Activated naive CD4-positive, alpha-beta T cell treated with anti-CD3 and anti-CD28 coated beads, Interleukin-2, amount 50 U/mL, for 72 hours (primary cell): ENCODE measurements at regions not wholly inside any gene's neighbourhood (a gene's known extent, or its start where the extent isn't known, plus 50 kb on each side); places are given as distances from the start of the nearest gene placed in this dataset.
A peak's percentile ranks its signal among the peaks of the same experiment; 100 is the strongest.

Experiments
- ATAC-seq, 2 donors: fragments of 150-1000 bp; cut with Tn5 transposase; 2 replicates each; pipeline ENCODE4 v1.10.0; 2021; ENCODE audit warnings: mild to moderate bottlenecking in 2 of 2, moderate library complexity in 2 of 2
- DNase-seq, 2 donors: peaks; one replicate each; pipeline ENCODE4 v3.0.0; 2021 to 2022; ENCODE audit warnings: low spot score in 2 of 2
- H3K27ac Mint-ChIP-seq, 2 donors: one replicate each; pipeline ENCODE4 v1.8.0; 2022; ENCODE audit warnings: mild to moderate bottlenecking in 2 of 2, mixed read lengths in 2 of 2
- H3K36me3 Mint-ChIP-seq, 2 donors: one replicate each; pipeline ENCODE4 v1.8.0; 2022; ENCODE audit warnings: mixed read lengths in 2 of 2
- H3K9me3 Mint-ChIP-seq, 2 donors: one replicate each; pipeline ENCODE4 v1.8.0; 2022; ENCODE audit warnings: mixed read lengths in 2 of 2

GRCh38 chr7:21092766-21093702 lies 306.3 kb upstream of the SP8 start:
- Mint-ChIP-seq H3K36me3 (no peaks in the 10 kb centered on the region), H3K27ac (no peak overlapping the region), H3K9me3 (no peaks in the 10 kb centered on the region)
- DNase-seq (no peak), ATAC-seq (no peak)

DNA sequence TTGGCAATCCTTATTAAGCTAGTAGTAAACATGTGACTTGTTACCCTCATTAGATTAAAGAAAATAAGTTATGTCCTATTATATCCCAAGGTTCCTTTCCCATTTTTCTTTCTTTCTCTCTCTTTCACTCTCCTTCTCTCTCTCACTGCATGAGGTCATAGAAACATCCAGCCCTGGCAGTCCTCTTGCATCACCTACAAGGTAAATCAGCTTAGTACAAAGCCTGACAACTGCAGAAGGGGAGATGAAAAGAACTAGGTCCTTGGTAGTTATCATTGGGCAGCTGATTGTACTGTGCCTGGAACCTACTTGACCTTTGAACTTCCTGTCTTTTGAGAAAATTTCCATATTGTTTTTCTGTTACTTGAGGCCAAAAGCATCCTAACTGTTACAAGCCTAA lies 307.9 kb upstream of the SP8 start:
- no peaks in the 10 kb centered on the region for H3K9me3 Mint-ChIP-seq
- no peaks in the 10 kb centered on the region for H3K36me3 Mint-ChIP-seq
- ATAC-seq (no peak), DNase-seq (no peak)
- no peak overlapping the region for H3K27ac Mint-ChIP-seq

DNA sequence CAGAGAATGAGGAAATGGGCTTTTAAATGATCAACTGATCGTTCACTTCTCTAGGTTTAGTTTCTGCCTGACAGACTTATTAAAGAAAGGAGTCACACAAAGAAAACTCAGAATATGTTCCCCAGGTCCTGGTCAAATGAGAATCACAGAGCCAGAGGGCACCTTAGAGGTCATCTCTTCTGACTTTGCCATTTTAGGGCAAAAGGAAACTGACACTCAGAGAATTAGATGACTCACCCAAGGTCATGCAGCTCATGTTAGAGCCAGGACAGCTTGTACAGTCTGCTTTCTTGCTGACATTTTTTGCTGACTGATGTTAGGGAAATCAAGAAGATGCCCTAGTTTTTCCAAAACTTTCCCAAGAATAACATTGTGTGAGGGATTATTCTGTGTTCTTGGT lies 312.7 kb upstream of the SP8 start:
- ATAC-seq (no peak), DNase-seq (no peak)
- Mint-ChIP-seq H3K9me3 (no peaks in the 10 kb centered on the region), H3K36me3 (no peaks in the 10 kb centered on the region), H3K27ac (no peak overlapping the region)

- DNase-seq (no peak), ATAC-seq (no peak)
- no peak overlapping the region for H3K27ac Mint-ChIP-seq
- no peaks in the 10 kb centered on the region for H3K9me3 Mint-ChIP-seq
- no peaks in the 10 kb centered on the region for H3K36me3 Mint-ChIP-seq
These were observed 313.3 kb upstream of the SP8 start for GRCh38 chr7:21099955-21100354.

DNA sequence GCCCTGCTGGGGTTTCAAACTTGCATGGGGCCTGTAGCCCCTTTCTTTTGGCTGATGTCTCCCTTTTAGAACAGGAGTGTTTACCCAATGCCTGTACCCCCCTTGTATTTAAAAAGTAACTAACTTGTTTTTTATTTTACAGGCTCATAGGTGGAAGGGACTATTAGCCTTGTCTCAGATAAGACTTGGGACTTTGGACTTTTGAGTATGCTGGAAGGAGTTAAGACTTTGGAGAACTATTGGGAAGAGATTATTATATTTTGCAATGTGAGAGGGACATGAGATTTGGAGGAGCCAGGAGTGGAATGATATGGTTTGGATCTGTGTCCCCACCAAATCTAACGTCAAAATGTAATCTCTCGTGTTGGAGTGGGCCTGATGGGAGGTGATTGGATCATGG lies 314.9 kb upstream of the SP8 start:
- H3K36me3 Mint-ChIP-seq: no peaks in the 10 kb centered on the region
- ATAC-seq: no peak
- peaks cover 0 to 5% of the 10 kb centered on the region in 2 donors for H3K9me3 Mint-ChIP-seq
- H3K27ac Mint-ChIP-seq: no peak overlapping the region
- no peak for DNase-seq

DNA sequence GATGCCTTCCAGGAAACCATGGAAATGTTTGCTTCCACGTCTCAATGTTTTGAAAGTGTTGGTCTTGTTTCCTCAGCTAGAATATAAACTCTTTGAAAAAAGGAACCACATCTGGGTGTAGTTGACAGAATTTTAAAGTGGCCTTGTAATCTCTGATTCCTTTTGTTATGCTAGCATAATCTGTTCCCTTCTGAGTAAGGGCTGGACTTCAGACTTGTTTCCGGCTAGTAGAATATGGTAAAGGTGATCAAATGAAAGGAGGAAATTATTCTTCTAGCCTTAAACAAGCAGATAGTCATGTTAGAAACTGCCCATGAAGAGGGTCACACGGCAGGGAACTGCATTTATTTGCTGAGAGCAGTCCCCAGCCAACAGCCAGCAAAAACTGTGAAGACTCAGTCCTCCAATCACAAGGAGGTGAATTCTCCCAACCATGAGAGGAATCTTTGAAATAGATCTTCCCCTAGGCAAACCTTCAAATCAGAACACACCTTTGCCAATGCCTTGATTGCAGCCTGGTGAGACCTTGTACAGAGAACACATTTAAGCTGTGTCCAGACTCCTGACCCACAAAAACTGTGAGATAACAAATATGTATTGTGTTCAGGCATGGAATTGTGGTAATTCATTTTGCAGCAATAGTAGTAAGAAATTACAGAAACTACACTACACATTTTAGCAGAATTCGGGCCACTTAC lies 316.9 kb upstream of the SP8 start:
- no peaks in the 10 kb centered on the region for H3K36me3 Mint-ChIP-seq
- ATAC-seq (no peak), DNase-seq (no peak)
- peak overlapping the region in 1 of 2 donors; percentile 29 for H3K27ac Mint-ChIP-seq
- peaks cover 0 to 5% of the 10 kb centered on the region in 2 donors for H3K9me3 Mint-ChIP-seq

DNA sequence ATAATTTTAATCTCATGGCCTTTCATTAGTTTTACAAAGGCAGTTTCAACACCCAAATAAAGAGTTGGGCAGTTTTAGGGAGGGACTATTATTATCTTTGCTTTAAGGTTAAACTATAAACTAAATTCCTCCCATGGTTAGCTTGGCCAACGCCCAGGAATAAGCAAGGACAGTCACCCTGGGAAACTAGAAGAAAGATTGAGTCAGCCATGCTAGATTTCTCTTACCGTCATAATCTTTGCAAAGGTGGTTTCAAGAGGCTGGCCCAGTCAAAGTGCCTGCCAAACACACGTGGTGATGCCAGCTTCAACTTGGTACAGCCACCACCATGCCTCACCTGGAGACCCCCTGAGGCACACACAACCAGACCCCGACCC lies 317.4 kb upstream of the SP8 start:
- DNase-seq (no peak), ATAC-seq (no peak)
- Mint-ChIP-seq H3K9me3 (peaks cover 0 to 5% of the 10 kb centered on the region in 2 donors), H3K36me3 (no peaks in the 10 kb centered on the region), H3K27ac (no peak overlapping the region)

- no peaks in the 10 kb centered on the region for H3K36me3 Mint-ChIP-seq
- ATAC-seq: peak in 1 of 2 donors; percentile 55
- no peak overlapping the region for H3K27ac Mint-ChIP-seq
These were observed 319.6 kb upstream of the SP8 start for GRCh38 chr7:21106296-21106732.

GRCh38 chr7:21107101-21107500 lies 320.4 kb upstream of the SP8 start:
- DNase-seq (no peak), ATAC-seq (no peak)
- peaks cover 0 to 5% of the 10 kb centered on the region in 2 donors for H3K9me3 Mint-ChIP-seq
- H3K27ac Mint-ChIP-seq: no peak overlapping the region
- no peaks in the 10 kb centered on the region for H3K36me3 Mint-ChIP-seq

More at GRCh38 chr7:21106296-21106732, 319.6 kb upstream of the SP8 start:
- H3K9me3 Mint-ChIP-seq: peaks cover 0 to 5% of the 10 kb centered on the region in 2 donors
- no peak for DNase-seq

GRCh38 chr7:21108182-21108581 lies 319.7 kb upstream of the SP4 start:
- H3K9me3 Mint-ChIP-seq: peaks cover 0 to 5% of the 10 kb centered on the region in 2 donors
- H3K36me3 Mint-ChIP-seq: no peaks in the 10 kb centered on the region
- no peak for ATAC-seq
- no peak for DNase-seq
- H3K27ac Mint-ChIP-seq: no peak overlapping the region

DNA sequence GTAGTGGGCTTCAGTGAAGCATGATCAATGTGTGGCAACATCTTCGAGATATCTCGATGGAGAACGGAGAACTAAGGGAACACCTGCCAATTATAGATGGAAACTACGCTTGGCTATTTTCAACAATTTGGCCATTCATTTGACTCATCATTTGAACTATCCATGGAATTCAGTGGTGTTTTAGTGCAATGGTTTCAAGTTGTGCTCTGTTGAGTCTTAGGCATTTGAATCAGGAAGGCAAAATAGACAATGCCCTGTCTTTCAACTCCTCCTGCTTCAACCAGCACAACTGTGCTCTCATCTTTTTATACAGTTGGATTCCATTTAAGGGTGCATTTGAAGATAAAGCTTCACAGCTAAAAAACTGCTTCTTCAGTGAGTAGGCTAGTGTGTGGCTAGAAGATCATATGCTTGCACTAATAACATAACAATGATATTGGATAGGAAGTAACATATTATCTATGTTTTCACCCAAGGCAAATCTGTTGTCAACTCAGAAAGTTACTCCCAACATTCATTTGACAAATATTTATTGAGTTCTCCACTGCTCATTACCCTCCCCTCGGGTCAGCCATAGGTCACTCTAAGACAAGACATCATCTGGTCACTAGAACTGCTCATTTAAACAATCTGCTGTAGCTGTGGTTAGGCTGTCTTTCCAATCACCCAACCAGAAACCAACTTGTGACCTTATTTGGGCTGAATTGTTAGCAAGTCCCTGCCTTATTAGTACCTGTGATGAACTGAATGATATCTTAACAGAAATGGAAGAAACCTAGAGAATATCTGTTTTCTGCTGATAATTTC lies 314.1 kb upstream of the SP4 start:
- Mint-ChIP-seq H3K36me3 (no peaks in the 10 kb centered on the region), H3K27ac (no peak overlapping the region), H3K9me3 (no peaks in the 10 kb centered on the region)
- DNase-seq (no peak), ATAC-seq (no peak)

DNA sequence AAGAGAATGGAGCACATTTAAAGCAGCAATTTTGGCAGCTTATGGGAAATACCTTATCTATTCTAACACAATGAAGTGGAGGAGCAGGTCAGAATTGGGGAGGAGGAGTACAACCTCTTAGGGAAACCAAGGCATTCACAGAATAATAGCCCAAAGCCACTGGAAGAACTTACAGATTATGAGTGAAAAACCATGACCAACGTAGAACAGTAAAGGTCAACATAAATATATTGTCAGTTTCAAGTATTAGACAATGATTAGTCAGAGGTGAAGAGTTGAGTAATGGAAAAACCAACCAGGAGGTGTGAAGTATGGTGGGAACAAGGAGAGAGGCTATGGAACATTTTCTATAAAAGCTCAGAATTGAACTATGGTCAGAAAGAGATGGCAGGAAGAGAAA lies 304.3 kb upstream of the SP4 start:
- H3K27ac Mint-ChIP-seq: no peak overlapping the region
- DNase-seq (no peak), ATAC-seq (no peak)
- H3K9me3 Mint-ChIP-seq: no peaks in the 10 kb centered on the region
- no peaks in the 10 kb centered on the region for H3K36me3 Mint-ChIP-seq

- Mint-ChIP-seq H3K9me3 (no peaks in the 10 kb centered on the region), H3K27ac (no peak overlapping the region), H3K36me3 (no peaks in the 10 kb centered on the region)
- ATAC-seq: no peak
- no peak for DNase-seq
These were observed 302.6 kb upstream of the SP4 start for GRCh38 chr7:21125297-21125696.

- Mint-ChIP-seq H3K36me3 (peaks cover 5 to 11% of the 10 kb centered on the region in 2 donors), H3K9me3 (peaks cover 5 to 9% of the 10 kb centered on the region in 2 donors)
These were observed 299.6 kb upstream of the SP4 start for GRCh38 chr7:21128062-21128817.

GRCh38 chr7:21131897-21132296 lies 296.0 kb upstream of the SP4 start:
- DNase-seq (no peak), ATAC-seq (no peak)
- peaks cover 12 to 20% of the 10 kb centered on the region in 2 donors for H3K36me3 Mint-ChIP-seq
- H3K9me3 Mint-ChIP-seq: peaks cover 16 to 19% of the 10 kb centered on the region in 2 donors
- no peak overlapping the region for H3K27ac Mint-ChIP-seq

More at GRCh38 chr7:21128062-21128817, 299.6 kb upstream of the SP4 start:
- H3K27ac Mint-ChIP-seq: no peak overlapping the region
- no peak for ATAC-seq
- DNase-seq: no peak

DNA sequence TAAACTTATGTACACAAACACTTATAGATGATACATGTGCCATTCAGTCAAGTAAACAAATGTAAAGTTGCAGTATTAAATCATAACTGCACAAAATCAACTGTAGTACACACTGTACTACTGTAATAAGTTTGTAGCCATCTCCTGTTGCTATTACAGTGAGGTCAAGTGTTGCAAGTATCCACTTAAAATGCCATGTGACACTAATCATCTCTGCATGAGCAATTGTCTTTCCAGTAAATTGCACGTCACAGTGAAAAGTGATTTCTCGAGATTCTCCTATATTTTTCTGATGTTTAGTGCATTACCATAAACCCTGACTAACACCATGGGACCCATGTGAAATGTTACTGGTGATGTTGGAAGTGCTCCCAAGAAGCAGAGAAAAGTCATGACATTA lies 293.3 kb upstream of the SP4 start:
- no peak for ATAC-seq

More for the DNA sequence above, 293.3 kb upstream of the SP4 start:
- Mint-ChIP-seq H3K9me3 (peaks cover 16 to 19% of the 10 kb centered on the region in 2 donors), H3K27ac (no peak overlapping the region), H3K36me3 (peaks cover 12 to 20% of the 10 kb centered on the region in 2 donors)
- DNase-seq: no peak
